DMS79 (cell line): ENCODE measurements at regions not wholly inside any gene's neighbourhood (a gene's known extent, or its start where the extent isn't known, plus 50 kb on each side); places are given as distances from the start of the nearest gene placed in this dataset.

Source experiments
- DNase-seq: peaks from one replicate; lab custom pipeline; 2025; lab: John Stamatoyannopoulos, UW

- no peak for DNase-seq
These were observed 400.9 kb downstream of the LRRC70 start for GRCh38 chr5:62979472-62979871.

DNA sequence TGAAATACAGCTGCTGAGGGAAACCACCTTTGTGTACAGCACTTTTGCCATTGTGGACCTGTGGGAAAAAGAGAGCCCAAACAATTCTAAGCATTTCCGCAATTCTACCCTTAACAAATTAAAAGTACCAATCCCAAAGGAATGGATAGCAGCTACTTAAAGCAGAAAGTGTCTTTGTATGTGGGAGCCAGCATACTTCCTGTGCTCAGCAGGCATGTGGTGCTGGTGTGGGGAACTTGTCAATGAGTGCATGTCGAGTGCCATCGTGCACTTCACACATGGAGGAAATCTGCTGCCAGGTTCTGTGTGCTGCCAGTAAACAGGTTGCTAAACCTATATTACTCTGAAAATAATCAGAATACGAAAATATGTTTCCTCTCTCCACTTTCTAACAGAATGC, 399.0 kb downstream of the LRRC70 start:
- peak; percentile 38 for DNase-seq

DNA sequence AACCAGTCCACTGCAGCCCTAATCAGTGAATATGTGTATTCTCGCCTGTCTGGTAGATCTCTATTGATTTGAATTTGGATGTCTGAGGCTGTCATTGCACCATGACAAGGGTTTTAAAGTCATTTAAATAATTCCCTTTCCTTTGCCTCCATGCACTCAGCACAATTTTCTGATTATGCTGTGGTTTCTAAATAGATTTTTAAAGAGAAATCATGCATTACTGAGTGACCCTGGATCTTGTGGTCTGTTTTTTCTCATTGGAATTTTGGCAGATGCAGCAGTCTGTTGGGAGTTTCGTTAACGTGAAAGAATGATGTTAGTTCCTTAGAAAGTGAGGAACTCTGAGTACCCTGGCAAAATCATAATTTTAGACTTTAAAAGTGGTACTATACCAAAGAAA, 396.0 kb downstream of the LRRC70 start:
- peak; percentile 42 for DNase-seq

DNA sequence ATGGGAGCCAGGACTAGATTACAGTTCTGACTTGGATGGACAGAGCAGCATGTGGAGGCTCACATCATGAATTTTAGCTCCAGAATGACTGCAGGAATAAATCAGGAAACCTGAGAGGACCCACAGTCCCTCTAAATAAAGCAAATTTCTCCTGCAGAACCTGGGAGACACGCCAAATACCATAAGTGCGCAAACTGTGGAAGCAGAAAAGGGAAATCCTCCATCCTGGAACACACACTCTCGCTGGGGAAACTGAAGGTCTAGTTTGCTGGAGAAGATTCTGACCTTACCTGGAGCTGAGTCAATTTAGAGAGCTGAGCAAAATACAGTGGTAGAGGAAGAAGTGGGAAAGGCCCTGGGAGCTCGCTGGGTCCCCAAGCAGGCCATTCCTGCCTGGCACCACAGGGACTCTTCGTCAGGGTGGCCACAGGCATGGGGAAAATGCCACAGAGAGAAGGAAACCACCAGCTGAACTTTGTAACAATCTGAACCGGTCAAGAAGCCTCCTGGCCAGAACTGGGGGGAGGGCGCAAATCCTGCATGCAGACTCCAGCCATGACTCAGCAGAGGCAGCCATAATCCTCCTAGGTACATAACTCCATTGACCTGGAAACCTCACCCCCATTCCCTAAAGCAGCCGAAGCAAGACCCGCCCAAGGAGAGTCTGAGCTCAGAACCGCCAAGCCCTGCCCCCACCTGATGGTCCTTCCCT, 390.9 kb downstream of the LRRC70 start:
- DNase-seq, result no peak

- DNase-seq, result no peak
These were observed 385.8 kb downstream of the LRRC70 start for GRCh38 chr5:62964428-62964827.

- no peak for DNase-seq
These were observed 382.2 kb downstream of the LRRC70 start for GRCh38 chr5:62960781-62961180.

GRCh38 chr5:62956597-62956996, 378.0 kb downstream of the LRRC70 start:
- no peak for DNase-seq

DNA sequence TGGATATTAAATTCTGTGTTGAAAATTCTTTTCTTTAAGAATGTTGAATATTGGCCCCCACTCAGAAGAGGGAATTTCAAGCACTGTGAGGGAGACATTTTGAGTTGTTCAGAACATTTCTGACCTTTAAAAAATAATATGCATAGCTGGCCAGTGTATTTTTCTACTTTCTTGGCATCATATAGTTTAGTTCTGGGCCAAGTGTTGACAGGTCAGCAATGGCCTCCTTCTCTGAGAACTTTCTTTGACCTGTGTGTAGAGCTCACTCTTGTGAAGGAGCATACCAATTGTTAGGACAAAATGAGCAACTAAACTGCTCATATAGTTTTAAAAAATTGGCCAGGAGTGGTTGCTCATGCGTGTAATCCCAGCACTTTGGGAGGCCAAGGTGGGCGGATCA, 376.0 kb downstream of the LRRC70 start:
- no peak for DNase-seq

- no peak for DNase-seq
These were observed 369.7 kb downstream of the LRRC70 start for GRCh38 chr5:62948301-62948700.

- DNase-seq, result no peak
These were observed 363.8 kb downstream of the LRRC70 start for GRCh38 chr5:62942384-62942783.

DNA sequence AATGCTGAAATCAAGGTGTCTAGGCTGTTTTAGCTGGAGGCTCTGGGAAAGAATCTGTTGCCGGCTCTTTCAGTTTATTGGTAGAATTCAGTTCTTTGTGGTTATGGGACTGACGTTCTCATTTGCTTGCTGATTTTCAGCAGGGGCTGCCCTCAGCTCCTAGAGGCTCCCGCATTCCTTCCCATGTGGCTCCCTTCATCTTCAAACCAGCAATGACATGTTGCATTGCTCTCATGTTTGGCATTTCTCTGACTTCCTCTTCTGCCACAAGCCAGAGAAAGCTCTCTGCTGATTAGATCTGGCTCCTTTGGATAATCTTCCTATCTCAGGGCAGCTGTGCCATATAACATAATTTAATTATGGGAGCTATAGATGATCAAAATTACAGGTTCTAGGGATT, 360.3 kb downstream of the LRRC70 start:
- DNase-seq, result no peak

- no peak for DNase-seq
These were observed 359.3 kb downstream of the LRRC70 start for GRCh38 chr5:62937661-62938558.

- DNase-seq, result no peak
These were observed 357.0 kb downstream of the LRRC70 start for GRCh38 chr5:62935660-62936059.

DNA sequence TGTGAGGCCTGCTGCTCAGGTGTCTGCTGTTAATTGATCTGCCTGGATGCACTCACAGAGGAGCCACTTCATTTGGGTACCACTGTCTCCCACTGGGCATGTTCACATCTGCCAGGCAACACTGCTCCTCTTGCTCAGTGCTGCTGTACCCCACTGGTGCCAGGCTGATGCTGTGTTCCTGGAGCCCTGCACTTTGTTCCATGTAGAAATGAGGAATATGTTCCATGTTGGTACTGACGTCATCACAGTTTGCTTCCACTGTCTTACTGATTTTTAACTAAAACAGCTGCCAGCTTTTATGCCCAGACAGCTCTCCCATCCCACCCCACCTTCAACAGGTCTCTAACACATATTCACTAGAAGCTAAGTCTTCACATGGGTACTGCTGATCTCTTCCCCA, 355.7 kb downstream of the LRRC70 start:
- no peak for DNase-seq

DNA sequence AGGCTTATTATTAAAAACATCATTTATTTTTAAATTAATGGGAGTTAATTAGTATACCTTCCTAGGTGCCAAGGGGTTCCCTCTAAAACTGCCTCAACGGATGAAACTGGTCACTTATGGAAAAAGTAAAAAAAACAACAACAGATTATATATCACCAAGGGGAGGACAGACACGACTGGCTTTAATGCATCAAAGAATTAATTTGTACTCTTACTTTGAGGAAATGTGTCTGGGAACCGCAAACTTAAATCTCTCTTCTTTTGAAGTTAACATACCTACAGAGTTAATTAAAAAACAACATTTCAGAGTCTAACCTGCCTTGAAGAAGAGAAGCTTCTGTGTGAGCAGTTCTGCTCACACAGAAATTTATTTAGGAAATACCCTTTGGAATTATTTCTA, 354.6 kb downstream of the LRRC70 start:
- no peak for DNase-seq

DNA sequence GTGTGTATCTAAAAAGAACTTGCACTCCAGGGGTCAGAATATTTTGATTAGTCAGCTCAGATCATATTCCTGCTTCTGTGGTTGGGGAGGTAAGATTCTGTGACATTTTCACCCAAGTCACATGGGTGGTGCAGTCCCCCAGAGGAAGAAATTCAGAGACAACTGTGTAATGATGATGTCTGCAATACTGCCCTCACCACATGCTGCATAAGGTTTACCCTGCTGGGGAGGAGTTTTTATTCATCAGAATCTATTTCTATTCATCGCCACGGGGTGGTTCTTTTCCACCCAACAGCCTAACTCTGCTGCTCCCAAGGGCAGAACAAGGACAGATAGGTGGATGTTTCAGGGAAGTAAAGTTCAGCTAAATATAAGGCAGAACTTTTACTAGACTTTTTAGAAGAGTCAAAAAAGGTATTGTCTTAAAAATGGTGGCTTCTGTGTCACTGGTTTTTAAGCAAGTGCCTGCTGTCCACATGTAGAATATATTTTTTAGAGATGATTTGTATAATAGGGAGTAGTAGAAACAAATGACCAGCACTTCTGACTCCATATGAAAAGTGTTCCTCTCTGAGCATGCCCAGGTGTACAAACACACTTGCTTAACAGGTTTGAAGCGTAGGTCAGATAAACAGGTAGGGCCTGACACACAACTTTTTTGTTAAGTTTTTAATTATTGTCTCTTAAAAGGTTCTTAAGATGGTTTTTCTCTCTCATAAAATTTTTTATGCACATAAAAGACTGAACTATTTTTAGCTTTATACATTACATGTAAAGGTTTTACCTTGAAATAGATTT, 352.7 kb downstream of the LRRC70 start:
- DNase-seq, result no peak

DNA sequence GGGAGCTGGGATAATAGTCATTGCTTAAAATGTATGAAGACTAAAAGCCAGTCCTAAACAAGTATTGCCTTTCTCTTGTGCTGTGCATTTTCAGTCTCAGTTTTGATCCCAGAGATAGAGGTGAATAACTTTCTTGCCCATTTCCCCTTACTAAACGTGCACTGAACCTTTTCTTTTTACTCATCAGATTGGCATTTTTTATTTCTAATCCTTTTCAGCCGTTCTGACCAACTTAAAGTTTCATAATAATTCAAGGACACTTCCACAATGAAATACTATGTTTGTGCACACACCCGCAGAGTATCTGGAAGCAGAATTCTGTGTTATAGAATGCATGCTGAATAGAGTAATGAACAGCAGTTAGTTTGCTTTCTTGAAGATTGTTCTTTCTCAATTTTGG, 343.6 kb downstream of the LRRC70 start:
- DNase-seq, result no peak

- DNase-seq, result no peak
These were observed 342.2 kb downstream of the LRRC70 start for GRCh38 chr5:62920856-62921255.

DNA sequence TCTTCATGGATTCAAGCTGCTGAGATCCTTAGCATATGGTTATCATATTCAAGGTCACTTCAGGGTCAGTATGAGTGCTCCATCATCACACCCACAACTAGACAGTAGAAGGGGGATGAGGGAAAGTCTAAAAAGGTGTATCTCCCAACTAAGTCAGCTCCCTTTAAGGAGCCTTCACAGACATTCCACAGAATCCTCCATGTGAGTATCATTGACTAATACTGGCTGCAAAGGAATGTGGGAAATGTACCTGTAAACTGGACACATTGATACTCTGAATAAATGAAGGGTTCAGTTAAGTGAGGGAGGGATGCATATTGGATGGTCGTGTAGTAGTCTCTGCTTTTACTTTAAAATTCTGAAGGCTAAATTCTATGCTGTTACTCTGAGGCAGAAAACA, 330.7 kb downstream of the LRRC70 start:
- DNase-seq, result no peak

- no peak for DNase-seq
These were observed 323.5 kb downstream of the LRRC70 start for GRCh38 chr5:62902126-62902525.

GRCh38 chr5:62900976-62901375, 322.4 kb downstream of the LRRC70 start:
- no peak for DNase-seq

GRCh38 chr5:62896121-62896893, 317.7 kb downstream of the LRRC70 start:
- no peak for DNase-seq
